Epithelial cell of proximal tubule (primary cell): ENCODE measurements at regions not wholly inside any gene's neighbourhood (a gene's known extent, or its start where the extent isn't known, plus 50 kb on each side); places are given as distances from the start of the nearest gene placed in this dataset.

Experiments used
- DNase-seq: peaks from one replicate; pipeline ENCODE4 v3.0.0-alpha.2; 2011; ENCODE audit warnings: low read depth
- H3K4me3 ChIP-seq: 2 replicates; pipeline ENCODE4 v1.5.1; 2011; ENCODE audit warnings: low read depth, mild to moderate bottlenecking, low read length
- CTCF ChIP-seq: conservative IDR thresholded peaks from 2 replicates; pipeline ENCODE4 v1.5.1; 2012; ENCODE audit warnings: low read depth, mild to moderate bottlenecking, low read length

- H3K4me3 ChIP-seq: no peak overlapping the region
- no peak for DNase-seq
- no peak for TF ChIP-seq CTCF
Observed at GRCh38 chr20:12790859-12791258, 217.9 kb upstream of the SPTLC3 start.

- no peak for DNase-seq
- no peak for TF ChIP-seq CTCF
- H3K4me3 ChIP-seq: no peak overlapping the region
Observed at GRCh38 chr20:12798286-12798685, 210.5 kb upstream of the SPTLC3 start.

- no peak for DNase-seq
- TF ChIP-seq CTCF: no peak
- H3K4me3 ChIP-seq: no peak overlapping the region
Observed at GRCh38 chr20:12808006-12808567, 200.7 kb upstream of the SPTLC3 start.

GRCh38 chr20:12815231-12815768, 193.5 kb upstream of the SPTLC3 start:
- no peak for DNase-seq
- H3K4me3 ChIP-seq: no peak overlapping the region
- TF ChIP-seq CTCF: no peak

- no peak for DNase-seq
- peak; percentile 53 for TF ChIP-seq CTCF
- H3K4me3 ChIP-seq: no peak overlapping the region
Observed at GRCh38 chr20:12815778-12816408, 192.9 kb upstream of the SPTLC3 start.

GRCh38 chr20:12821249-12821648, 187.5 kb upstream of the SPTLC3 start:
- TF ChIP-seq CTCF: no peak
- no peak for DNase-seq
- no peak overlapping the region for H3K4me3 ChIP-seq

DNA sequence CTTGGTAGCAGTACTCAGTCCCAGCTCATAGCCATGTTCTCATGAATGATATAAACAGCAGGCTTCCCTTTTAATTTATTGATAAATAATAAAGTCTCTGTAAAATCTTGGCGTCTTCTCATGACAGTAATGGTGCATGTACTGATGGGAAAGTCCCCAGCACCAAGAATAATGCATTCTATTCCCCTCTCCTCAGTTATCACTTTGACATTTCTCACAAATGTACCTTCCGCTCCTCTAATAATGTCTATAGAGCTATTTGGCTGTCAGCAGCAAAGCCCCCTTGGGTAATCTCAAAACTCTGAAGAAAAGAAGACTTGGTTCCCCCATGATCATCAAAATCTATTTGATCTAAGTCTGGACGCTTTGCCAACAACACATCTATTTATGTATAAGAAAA, 185.0 kb upstream of the SPTLC3 start:
- TF ChIP-seq CTCF: no peak
- DNase-seq: no peak
- H3K4me3 ChIP-seq: no peak overlapping the region
